Activated CD8-positive, alpha-beta memory T cell treated with anti-CD3 and anti-CD28 coated beads, Interleukin-2, amount 50 U/mL, for 48 hours (primary cell): ENCODE measurements at regions not wholly inside any gene's neighbourhood (a gene's known extent, or its start where the extent isn't known, plus 50 kb on each side); places are given as distances from the start of the nearest gene placed in this dataset.

Source experiments
- DNase-seq: peaks from one replicate; pipeline ENCODE4 v3.0.0-alpha.2; 2020

DNA sequence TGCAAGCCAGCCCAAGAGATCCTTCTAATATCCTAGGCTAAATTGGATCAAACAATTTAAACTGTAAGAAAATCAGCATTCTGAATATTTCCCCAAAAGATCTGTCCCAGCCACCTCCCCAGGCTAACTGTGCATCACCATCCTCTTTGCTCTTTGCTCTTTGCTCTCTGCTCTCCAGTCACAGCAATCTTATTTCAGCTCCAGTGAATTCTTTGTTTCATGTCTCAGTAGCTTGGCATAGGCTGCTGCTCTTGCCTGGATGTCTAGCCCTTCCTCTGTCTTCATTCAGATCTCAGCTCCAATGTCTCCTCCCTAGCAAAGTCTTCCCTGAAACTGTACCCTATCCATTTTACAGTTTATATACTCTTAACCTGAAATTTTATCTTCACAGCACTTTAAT is 399.8 kb upstream of the USP15 start:
- no peak for DNase-seq

DNA sequence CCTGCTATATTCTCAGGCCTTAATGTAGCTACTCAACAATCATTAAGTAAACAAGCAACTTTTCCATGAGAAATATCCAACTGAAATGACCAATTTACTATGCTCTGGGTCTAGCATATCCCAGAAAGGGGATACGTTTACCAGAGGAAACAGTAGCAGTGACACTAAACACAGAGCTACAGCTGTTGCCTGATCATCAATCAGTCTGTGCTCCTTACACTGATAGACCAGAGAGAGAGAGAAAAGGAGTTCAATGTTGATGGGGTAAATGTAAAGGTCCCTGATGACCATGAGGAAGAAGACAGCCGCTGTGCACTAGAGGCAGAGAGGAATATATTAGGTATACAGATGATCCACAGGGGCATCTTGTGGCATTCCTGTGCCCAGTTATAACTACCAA is 397.2 kb upstream of the USP15 start:
- DNase-seq: no peak

DNA sequence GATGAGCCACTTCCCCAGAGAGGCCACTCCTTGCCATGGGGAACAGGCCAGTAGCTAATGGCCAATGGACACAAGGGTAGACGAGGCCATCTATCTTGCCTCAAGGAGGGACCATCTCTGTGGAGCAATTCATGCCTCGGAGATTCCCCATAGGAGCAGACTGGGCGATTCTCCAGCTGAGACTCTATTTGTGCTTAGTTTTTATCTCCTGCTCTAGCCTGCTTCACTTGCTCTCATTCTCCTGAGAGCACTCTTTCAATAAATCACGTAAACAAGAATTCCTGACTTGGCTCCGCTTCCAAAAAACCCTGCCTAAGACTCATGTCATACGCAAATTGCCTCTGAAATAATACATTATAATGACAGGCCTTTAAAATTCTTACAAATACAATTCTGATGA is 396.4 kb upstream of the USP15 start:
- DNase-seq: no peak

DNA sequence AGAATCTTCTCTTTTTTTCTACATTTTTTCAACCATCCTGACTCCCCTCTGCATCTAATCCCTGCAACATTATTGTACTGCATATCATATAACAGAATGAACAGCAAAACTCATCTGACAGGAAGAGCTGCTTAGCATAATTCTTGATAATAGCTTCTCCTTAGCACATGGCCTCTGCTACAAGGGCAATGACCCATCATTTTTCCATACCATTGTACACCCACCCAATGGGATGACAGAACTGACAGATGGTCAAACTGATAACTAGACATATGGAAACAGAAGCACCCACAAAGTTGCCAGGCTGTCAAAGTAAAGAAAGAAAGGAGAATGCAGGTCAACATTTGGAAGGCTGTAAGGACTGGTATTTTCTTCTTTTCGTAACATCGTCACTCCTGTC is 390.4 kb upstream of the USP15 start:
- DNase-seq: no peak

DNA sequence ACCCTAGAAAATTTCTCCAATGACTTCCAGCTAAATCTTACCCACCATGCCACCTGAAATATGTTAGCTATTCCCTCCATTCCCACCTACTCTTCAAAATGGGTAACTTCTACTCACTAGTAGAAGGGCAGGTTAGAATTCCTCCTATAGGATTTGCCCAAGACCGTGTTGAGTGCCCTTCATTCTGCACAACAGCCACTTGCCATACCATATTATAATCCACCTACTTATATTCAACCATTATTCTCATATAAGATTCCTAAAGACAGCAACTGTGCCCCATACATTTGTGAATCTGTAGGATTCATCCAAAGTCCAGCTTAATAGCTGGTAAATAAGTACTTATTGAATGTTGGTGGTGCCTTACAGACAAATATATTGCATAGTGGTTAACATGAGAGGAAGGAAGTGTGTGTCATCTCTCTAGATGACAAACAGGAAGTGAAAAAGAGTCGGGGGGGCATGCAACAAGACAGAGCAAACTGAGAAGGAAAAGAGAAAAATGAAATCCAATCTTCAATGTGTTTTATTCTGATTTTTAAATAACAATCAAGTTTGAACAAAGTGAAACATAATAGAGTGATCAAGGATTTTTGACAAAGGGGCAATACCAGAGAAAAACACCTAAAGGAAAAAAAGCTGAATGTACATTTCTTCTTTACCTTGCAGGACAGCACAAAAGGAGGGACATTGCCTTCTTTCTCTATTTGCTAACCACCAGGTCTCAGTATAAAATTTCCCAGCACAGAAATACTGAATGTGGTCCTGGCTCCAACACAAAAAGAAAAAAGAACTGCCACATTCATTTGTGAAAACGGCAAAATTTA is 389.3 kb upstream of the USP15 start:
- DNase-seq: no peak

DNA sequence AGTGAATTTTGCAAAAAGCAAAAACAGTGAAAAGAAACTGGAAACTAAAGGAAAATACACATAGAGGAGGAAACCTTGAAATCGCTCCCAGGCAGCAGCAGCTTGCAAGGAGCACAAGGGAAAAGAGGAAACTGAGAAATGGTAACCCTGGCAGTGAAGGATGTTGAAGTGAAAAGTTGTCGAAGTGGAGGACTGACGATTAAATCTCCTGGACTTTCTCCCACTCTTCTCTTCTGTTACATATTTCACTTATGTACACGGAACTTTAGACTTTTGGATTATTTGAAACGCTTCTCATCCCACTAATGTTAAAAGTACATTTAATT is 388.8 kb upstream of the USP15 start:
- DNase-seq: no peak

DNA sequence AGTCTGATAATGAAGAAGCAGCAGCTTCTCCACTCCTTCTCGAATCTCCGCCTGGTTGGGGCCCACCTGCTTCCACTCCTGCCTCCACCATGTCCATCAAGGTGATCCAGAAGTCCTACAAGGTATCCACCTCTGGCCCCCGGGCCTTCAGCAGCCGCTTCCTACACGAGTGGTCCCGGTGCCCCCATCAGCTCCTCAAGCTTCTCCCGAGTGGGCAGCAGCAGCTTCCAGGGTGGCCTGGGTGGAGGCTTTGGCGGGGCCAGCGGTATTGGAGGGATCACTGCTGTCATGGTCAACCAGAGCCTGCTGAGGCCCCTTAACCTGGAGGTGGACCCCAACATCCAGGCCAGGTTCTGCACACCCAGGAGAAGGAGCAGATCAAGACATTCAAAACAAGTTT is 381.0 kb upstream of the USP15 start:
- no peak for DNase-seq

DNA sequence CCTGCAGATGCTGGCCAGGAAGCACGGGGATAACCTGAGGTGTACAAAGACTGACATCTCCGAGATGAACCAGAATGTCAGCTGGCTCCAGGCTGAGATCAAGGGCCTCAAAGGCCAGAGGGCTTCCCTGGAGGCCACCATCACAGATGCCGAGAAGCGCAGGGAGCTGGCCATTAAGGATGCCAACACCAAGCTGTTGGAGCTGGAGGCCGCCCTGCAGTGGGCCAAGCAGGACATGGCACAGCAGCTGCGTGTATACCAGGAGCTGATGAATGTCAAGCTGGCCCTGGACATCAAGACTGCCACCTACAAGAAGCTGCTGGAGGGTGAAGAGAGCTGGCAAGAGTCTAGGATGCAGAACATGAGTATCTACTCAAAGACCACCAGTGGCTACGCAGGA is 380.0 kb upstream of the USP15 start:
- no peak for DNase-seq

DNA sequence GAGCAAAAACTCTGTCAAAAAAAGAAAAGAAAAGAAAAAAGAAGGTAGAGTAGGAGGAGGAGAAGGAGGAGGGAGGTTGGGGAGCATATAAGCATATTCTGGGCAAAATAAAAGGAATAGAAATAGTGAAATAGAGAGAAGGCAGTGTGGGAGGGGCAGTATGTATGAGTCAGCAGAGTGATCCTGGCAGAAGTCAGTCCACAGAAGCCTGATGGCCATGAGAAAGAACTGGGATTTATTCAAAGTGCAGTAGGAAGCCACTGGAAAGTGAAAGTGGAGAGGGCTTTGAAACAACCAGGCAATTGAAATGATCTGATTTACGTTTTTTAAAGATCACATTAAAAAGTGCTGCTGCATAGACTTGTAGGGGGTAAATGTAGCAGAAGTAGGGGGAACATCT is 368.6 kb upstream of the USP15 start:
- DNase-seq: no peak

DNA sequence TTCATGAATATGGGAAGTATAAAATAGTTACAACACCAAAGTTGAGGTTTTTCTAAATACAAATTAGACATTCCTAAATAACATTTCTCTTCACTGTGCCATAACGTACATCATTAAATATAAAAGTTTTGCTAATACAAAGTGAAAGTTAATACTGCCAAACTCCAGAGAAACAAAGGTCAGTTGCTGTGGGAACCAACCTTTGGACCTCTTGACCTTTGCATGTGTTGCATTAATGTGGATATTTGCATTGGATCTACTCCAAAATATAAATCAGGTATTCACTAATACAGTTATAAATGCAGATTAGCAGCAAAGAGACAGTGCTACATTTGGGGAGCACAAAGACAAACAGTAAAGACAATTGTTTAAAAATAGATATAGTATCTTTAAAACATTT is 366.0 kb upstream of the USP15 start:
- no peak for DNase-seq

DNA sequence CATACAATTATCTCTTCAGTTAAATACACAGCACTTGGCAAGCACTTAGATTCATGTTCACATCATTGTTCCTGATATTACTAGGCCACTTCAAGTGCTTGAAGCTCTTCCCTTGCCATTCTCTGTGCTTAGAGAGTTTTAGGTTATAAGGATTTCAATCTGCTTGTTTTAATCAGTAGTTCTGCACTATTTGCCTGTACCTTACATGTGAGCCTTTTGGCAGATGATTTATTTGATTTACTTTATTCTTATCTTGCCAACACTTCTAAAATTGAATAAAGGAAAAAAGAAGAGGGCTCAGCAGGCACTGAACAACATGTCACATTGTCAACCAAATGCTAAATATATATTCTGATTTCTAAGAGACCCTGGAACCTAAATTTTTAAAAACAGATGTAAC is 363.8 kb upstream of the USP15 start:
- no peak for DNase-seq

DNA sequence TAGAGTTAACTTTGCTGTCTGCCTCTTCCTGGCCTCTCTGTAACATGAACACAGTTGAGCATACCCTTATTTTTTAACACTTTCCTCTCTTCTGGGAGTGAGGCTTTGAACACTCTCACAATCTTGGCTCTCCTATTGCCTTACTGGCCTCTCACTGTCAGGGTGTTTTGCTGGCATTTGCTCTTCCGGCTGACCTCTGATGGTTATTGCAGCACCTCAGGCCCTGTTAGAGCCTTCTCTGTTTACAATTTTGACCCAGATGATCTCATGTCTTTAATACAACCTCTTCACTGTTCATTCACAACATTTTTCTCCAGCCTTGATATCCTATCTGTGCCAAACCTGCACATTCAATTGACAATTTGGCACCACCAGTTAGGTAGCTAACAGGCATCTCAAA is 357.8 kb upstream of the USP15 start:
- no peak for DNase-seq

DNA sequence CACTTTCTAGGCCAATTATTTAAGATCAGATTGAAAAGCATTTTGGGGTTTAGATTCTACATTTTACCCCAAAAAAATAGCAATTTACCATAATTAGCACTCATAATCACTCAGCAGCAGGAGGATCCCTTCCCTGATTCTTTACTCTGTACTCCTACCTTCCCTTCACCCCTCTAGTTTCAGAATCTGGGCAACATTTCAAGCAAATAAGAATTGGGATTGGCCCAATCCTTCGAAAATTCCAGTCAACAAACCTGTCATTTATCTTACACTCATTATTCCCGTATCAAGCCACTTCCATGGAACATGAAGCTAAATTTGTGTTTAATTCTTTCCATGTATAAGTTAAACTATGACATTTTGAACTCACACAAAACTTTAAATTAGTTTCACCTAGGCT is 349.1 kb upstream of the USP15 start:
- no peak for DNase-seq

DNA sequence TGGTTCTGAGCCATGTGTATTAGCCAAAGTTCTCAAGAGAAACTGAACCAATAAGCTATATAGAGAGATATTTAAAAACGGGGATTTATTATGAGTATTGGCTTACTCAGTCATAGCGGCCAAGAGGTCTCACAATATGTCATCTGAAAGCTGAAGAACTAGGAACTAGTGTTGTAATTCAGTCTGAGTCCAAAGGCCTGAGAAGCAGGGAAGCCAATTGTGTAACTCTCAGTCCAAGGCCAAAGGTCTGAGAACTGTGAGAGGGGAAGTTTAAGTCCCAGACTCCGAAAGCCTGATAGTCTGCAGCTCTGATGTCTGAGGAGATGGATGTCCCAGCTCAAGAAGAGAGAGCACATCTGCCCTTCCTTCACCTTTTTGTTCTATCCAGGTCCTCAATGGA is 344.8 kb upstream of the USP15 start:
- DNase-seq: no peak

DNA sequence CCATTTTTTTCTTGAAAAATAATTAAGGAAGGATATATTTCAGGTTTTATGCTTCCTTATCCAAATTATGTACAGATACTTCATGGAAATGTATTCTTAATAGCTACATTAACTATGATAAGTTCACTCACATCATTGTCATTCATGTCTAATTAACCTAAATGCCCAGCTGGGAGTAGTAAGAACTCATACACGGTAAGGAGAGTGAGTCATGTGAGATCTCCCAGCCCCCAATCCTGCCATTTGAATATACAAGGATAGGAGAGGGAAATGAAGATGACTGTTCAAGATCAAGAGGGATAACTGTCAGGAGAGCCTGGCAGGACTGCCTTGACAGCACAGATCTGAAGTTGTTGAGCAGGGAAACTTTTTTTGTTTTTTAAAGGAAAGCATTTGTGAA is 343.4 kb upstream of the USP15 start:
- no peak for DNase-seq

DNA sequence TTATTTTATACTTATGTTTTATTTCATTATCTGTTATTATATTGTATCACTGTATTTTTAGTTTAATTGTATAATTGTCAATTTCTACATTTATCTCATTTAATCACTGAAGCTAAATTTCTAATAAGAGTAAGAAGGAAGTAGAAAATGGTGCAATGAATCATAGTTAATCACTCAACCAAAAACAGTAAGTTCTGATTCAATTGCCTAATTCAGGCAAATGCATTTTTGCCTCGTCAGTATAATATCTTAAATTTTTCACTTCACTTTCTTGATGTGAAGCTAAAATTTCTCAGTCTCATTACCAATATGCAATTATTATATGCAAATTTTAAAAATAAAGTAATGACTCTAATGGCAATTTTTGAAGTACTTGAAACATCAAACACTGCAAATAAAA is 340.5 kb upstream of the USP15 start:
- no peak for DNase-seq

DNA sequence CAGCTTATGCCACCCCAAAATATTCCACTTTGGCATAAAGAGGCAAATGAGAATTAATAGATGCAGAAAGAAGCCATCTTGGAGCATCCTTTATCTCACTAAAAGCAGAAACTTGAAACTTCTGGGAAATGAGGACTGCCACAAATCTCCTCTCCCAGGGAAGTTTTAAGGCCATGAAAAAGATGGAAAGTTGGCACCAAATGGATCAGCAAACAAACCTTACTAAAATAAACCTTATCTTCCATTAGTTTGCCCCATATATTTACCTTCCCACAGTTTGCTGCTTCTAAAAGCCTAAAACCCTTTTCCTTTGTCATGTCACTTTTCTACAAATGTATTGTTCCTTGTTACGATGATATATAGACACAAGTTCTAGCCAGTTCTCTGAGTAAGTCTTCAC is 340.0 kb upstream of the USP15 start:
- DNase-seq: no peak

DNA sequence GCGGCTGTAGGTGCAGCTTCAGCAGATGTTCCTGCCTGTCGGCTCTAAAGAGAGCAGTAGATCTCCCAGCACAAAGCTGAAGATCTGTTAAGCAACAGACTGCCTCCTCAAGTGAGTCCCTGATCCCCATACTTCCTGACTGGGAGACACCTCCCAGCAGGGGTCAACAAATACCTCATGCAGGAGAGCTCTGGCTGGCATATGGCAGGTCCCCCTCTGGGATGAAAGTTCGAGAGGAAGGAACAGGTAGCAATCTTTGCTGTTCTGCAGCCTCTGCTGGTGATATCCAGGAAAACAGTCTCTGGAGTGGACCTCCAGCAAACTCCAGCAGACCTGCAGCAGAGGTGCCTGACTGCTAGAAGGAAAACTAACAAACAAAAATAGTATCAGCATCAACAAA is 337.1 kb upstream of the USP15 start:
- no peak for DNase-seq

DNA sequence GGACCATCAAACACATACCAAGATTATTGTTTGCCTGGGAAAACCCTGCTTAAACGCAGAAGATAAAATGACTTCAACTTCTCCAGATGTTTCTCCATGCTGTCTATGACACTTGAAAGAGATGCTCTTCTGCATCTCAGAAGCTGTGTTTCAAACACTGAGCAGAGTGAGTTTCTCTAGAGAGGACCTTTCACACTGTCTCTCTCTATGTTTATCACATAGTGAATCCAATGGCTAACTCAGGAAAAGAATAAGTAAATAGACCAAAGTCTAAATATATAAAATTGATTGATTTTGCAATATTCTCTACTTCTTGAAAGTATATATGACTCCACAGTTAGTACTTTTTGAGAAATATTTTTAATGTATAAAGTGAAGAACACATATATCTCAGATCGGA is 325.6 kb upstream of the USP15 start:
- DNase-seq: no peak

DNA sequence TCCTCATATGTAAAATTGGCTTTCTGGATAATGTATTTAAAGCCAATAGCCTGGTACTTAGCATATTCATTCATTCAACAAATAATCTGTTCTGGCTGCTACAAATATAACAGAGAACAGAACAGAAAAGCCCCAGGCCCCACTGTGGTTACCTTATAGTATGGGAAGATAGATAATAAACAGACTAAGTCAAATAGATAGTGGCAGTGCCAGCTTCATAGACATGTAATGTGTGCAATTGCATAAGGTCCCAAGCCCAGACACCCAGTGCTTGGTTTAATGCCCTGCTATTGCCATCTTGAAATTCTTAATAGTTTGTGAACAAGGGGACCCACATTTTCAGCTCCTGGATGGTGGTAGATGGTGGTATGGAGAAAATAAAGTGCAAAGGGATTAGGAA is 320.2 kb upstream of the USP15 start:
- DNase-seq: no peak

DNA sequence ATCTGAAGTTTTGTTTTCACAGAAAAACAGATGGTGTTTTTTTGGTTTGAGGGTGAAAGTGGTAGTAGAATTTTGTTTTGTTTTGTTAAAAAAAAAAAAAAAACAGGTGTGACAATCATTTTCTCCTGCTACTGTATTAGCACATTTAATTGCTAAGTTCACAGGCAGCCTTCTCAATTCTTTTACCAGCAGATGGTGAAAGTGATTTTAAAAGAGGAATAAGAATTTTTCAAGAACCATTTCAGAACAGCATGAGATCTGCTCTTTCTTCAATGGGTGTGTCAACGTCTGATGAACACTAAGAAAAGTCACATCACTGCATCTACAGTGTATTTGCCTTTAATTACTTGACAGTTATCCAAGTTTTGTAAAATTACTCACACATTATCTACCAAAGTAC is 303.7 kb upstream of the USP15 start:
- no peak for DNase-seq

DNA sequence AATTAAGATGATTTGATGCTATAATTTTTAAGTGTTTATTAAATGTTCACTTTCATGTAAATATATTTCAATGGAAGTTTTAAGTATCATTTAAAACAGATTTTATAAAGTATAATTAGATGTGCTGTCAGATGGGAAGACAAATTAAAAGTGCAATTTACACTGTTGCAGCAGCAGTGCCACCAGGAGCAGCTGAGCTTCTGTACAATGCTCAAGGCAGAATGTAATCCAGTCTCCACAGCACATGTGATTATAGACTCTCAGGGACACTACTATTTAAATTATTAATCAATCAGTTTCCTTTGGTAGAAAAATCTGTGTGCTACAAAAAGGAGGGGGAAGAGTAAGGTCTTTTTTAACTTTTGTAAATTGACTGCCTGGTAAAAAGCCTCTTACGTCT is 285.7 kb upstream of the USP15 start:
- no peak for DNase-seq

DNA sequence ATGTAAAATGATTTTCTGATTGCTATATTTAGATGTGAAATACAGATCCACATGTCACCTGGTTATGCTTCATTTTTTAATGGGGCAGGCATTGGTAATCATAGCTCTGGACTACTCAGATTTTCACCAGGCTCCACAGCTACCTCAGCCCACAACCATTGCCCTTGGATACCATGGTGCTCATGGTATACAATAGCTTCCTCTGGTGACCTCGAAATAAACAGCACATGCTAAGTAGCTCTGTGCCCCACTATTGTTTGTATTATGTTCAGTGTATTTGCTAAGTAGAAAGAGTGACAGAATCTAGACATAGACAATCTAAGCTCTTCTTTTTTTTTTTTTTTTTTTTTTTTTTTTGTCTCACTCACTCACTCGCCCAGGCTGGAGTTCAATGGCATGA is 274.4 kb upstream of the USP15 start:
- no peak for DNase-seq

DNA sequence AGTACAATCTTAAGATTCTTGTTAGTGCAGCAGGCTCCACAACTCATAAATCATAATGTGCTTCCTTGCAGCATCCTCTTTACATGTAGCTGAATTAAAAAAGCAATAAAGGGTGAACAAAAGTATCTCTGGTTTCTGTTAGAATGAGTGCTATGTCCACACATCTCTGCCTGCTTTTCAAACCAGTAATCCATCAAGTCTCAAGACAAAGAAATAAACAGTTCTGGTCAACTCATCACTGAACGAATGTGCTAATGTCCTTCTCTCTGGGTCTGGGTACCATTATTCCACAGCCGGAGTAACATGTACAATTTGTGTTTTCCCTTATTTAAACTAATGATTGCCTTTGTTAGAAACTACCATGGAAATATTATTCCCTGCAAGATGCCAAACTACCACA is 273.0 kb upstream of the USP15 start:
- no peak for DNase-seq

DNA sequence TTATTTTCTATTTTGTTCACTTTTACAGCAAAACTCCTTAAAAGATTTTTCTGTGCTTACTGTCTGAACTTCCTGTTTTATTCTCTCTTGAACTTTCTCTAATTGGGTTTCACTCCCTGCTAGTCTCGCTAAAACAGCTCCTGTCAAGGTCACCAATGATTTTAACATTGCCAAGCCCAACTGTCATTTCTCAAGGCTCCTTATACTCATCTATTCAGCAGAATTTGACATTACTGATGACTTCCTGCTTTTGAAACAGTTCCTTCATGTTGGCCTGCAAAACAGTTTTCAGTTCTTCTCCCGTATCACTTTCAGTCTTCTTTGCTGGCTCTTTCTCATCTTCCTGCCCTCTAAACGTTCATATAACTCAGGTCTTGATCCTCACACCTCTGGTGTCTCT is 268.5 kb upstream of the USP15 start:
- DNase-seq: no peak
